ENCODE measurements at regions not wholly inside any gene's neighbourhood (a gene's known extent, or its start where the extent isn't known, plus 50 kb on each side); places are given as distances from the start of the nearest gene placed in this dataset.

- no peak for DNase-seq
- Mint-ChIP-seq H3K36me3 (ENCODE audit: low read depth) (peaks cover 10% of the 10 kb centered on the region), H3K27ac (no peak overlapping the region), H3K9me3 (peaks cover 33% of the 10 kb centered on the region), H3K4me3 (no peak overlapping the region), H3K27me3 (no peaks in the 10 kb centered on the region), H3K4me1 (ENCODE audit: low read depth) (no peaks in the 10 kb centered on the region)
Measured at GRCh38 chr4:13233755-13234154, 250.4 kb downstream of the RAB28 start.

- Mint-ChIP-seq H3K4me1 (ENCODE audit: low read depth) (no peaks in the 10 kb centered on the region), H3K4me3 (no peak overlapping the region), H3K9me3 (peaks cover 5% of the 10 kb centered on the region), H3K27ac (no peak overlapping the region), H3K36me3 (ENCODE audit: low read depth) (no peaks in the 10 kb centered on the region), H3K27me3 (no peaks in the 10 kb centered on the region)
- DNase-seq: no peak
Measured at GRCh38 chr4:13219971-13220370, 264.2 kb downstream of the RAB28 start.

GRCh38 chr4:13218326-13218958, 265.7 kb downstream of the RAB28 start:
- Mint-ChIP-seq H3K4me1 (ENCODE audit: low read depth) (no peaks in the 10 kb centered on the region), H3K9me3 (peaks cover 5% of the 10 kb centered on the region), H3K27me3 (no peaks in the 10 kb centered on the region), H3K36me3 (ENCODE audit: low read depth) (no peaks in the 10 kb centered on the region), H3K27ac (no peak overlapping the region), H3K4me3 (no peak overlapping the region)
- no peak for DNase-seq

- no peaks in the 10 kb centered on the region for H3K27me3 Mint-ChIP-seq
- H3K4me3 Mint-ChIP-seq: no peak overlapping the region
- H3K36me3 Mint-ChIP-seq (ENCODE audit: low read depth): no peaks in the 10 kb centered on the region
- H3K9me3 Mint-ChIP-seq: peaks cover 5% of the 10 kb centered on the region
- no peaks in the 10 kb centered on the region for H3K4me1 Mint-ChIP-seq (ENCODE audit: low read depth)
- DNase-seq: no peak
- H3K27ac Mint-ChIP-seq: no peak overlapping the region
Measured at GRCh38 chr4:13215560-13215959, 268.6 kb downstream of the RAB28 start.

GRCh38 chr4:13212936-13213335, 271.2 kb downstream of the RAB28 start:
- Mint-ChIP-seq H3K4me3 (no peak overlapping the region), H3K27me3 (no peaks in the 10 kb centered on the region), H3K36me3 (ENCODE audit: low read depth) (no peaks in the 10 kb centered on the region), H3K9me3 (peaks cover 5% of the 10 kb centered on the region), H3K4me1 (ENCODE audit: low read depth) (no peaks in the 10 kb centered on the region), H3K27ac (no peak overlapping the region)
- no peak for DNase-seq

DNA sequence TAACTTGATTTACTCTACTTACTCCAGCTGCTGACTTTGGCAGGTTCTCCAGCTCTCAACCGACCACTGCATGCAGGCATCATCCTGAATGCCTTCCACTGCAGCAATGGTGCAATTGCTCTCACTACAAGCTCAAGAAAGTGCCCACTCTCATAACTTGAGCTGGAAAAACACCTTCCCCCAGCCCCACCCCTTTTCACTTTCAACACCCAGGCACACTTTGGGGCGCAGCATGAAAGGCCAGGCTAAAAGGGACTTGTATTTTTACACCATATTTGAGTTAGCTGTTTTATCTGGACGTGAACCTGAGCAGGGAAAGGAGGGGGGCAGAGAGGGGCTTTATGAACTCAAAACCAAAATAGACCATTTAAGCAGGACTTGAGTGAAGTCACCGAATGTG, 274.5 kb downstream of the RAB28 start:
- Mint-ChIP-seq H3K9me3 (no peaks in the 10 kb centered on the region), H3K27me3 (no peaks in the 10 kb centered on the region), H3K36me3 (ENCODE audit: low read depth) (no peaks in the 10 kb centered on the region), H3K4me3 (no peak overlapping the region), H3K4me1 (ENCODE audit: low read depth) (no peaks in the 10 kb centered on the region), H3K27ac (no peak overlapping the region)
- DNase-seq: no peak

GRCh38 chr4:13208558-13209193, 275.5 kb downstream of the RAB28 start:
- no peak overlapping the region for H3K4me3 Mint-ChIP-seq
- DNase-seq: no peak
- H3K4me1 Mint-ChIP-seq (ENCODE audit: low read depth): no peaks in the 10 kb centered on the region
- H3K9me3 Mint-ChIP-seq: no peaks in the 10 kb centered on the region
- no peaks in the 10 kb centered on the region for H3K27me3 Mint-ChIP-seq
- no peaks in the 10 kb centered on the region for H3K36me3 Mint-ChIP-seq (ENCODE audit: low read depth)
- H3K27ac Mint-ChIP-seq: no peak overlapping the region

- DNase-seq: no peak
- H3K4me3 Mint-ChIP-seq: no peak overlapping the region
Measured at GRCh38 chr4:13207226-13207625, 276.9 kb downstream of the RAB28 start.

DNA sequence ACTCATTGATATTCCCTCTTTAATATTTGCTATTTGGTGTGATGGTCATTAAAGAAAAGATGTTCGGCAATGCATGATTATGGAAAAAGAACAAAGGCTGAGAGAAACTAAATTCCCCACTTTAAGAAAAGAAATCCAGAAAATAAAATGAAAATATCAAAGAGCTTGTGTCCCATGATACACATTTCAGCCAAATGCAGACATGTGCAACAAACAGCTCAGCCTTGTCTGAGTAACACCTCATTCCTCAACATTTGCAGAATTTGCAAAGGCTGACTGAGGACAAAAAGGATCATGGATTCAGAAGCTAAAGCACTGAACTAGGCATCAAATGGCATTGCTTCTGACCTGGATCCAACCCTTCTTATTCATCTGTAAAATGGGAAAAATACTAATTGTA, 281.0 kb downstream of the RAB28 start:
- DNase-seq: no peak
- H3K27ac Mint-ChIP-seq: no peak overlapping the region
- H3K27me3 Mint-ChIP-seq: no peaks in the 10 kb centered on the region
- no peaks in the 10 kb centered on the region for H3K9me3 Mint-ChIP-seq
- H3K4me1 Mint-ChIP-seq (ENCODE audit: low read depth): no peaks in the 10 kb centered on the region
- H3K4me3 Mint-ChIP-seq: no peak overlapping the region
- H3K36me3 Mint-ChIP-seq (ENCODE audit: low read depth): no peaks in the 10 kb centered on the region

More at GRCh38 chr4:13207226-13207625, 276.9 kb downstream of the RAB28 start:
- H3K9me3 Mint-ChIP-seq: no peaks in the 10 kb centered on the region
- H3K27ac Mint-ChIP-seq: no peak overlapping the region
- H3K27me3 Mint-ChIP-seq: no peaks in the 10 kb centered on the region
- H3K4me1 Mint-ChIP-seq (ENCODE audit: low read depth): no peaks in the 10 kb centered on the region
- no peaks in the 10 kb centered on the region for H3K36me3 Mint-ChIP-seq (ENCODE audit: low read depth)

- H3K36me3 Mint-ChIP-seq (ENCODE audit: low read depth): no peaks in the 10 kb centered on the region
- H3K4me1 Mint-ChIP-seq (ENCODE audit: low read depth): no peaks in the 10 kb centered on the region
- no peaks in the 10 kb centered on the region for H3K27me3 Mint-ChIP-seq
- no peak overlapping the region for H3K27ac Mint-ChIP-seq
- no peak overlapping the region for H3K4me3 Mint-ChIP-seq
- H3K9me3 Mint-ChIP-seq: no peaks in the 10 kb centered on the region
- DNase-seq: no peak
Measured at GRCh38 chr4:13202701-13203100, 281.4 kb downstream of the RAB28 start.

DNA sequence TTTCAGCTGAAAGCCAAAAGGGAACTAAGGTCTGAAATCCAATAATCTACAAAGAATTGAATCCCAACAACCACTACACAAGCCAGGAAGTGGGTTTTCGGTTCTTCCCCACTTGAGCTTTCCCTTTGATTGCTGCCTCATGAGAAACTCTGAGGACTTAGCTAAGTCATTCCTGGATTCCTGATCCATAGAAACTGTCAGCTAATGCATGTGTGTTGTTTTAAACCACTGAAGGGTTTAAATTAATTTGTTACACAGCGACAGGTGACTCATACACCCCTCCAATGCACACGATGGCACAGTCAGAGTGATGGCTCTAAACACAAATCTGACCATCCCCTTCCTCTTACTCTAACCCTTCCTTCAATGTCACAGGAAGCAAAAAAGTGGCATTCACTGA, 282.9 kb downstream of the RAB28 start:
- no peaks in the 10 kb centered on the region for H3K27me3 Mint-ChIP-seq
- DNase-seq: no peak
- no peaks in the 10 kb centered on the region for H3K9me3 Mint-ChIP-seq
- H3K4me3 Mint-ChIP-seq: no peak overlapping the region
- H3K4me1 Mint-ChIP-seq (ENCODE audit: low read depth): no peaks in the 10 kb centered on the region
- H3K36me3 Mint-ChIP-seq (ENCODE audit: low read depth): no peaks in the 10 kb centered on the region
- no peak overlapping the region for H3K27ac Mint-ChIP-seq

- no peak for DNase-seq
- no peaks in the 10 kb centered on the region for H3K4me1 Mint-ChIP-seq (ENCODE audit: low read depth)
- no peak overlapping the region for H3K4me3 Mint-ChIP-seq
- H3K27me3 Mint-ChIP-seq: no peaks in the 10 kb centered on the region
- H3K36me3 Mint-ChIP-seq (ENCODE audit: low read depth): no peaks in the 10 kb centered on the region
- H3K27ac Mint-ChIP-seq: no peak overlapping the region
- H3K9me3 Mint-ChIP-seq: no peaks in the 10 kb centered on the region
Measured at GRCh38 chr4:13196721-13197120, 287.4 kb downstream of the RAB28 start.

DNA sequence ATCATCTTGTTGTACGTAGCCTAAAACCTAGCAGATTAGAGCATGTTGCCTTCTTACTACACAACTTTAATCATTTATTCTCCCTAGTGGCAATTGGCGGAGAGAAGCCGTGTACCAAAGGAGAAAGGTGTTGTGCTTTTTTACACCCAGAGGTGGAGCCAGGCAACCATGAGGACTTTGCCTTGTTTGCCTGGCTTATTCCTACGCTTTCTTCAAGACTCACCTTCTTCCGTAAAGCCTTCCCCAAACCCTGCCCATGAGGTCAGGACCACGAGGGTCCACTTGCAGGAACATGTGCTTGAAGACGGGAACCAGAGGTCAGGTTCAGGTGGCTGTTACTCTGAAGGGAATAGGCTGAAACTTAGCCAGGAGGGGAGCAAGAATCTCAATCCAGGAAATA, 290.5 kb downstream of the RAB28 start:
- no peaks in the 10 kb centered on the region for H3K9me3 Mint-ChIP-seq
- no peak for DNase-seq
- H3K36me3 Mint-ChIP-seq (ENCODE audit: low read depth): no peaks in the 10 kb centered on the region
- H3K4me1 Mint-ChIP-seq (ENCODE audit: low read depth): no peaks in the 10 kb centered on the region
- H3K4me3 Mint-ChIP-seq: no peak overlapping the region
- H3K27ac Mint-ChIP-seq: no peak overlapping the region
- no peaks in the 10 kb centered on the region for H3K27me3 Mint-ChIP-seq

- Mint-ChIP-seq H3K36me3 (ENCODE audit: low read depth) (no peaks in the 10 kb centered on the region), H3K9me3 (peaks cover 4% of the 10 kb centered on the region), H3K4me1 (ENCODE audit: low read depth) (no peaks in the 10 kb centered on the region), H3K27ac (no peak overlapping the region), H3K4me3 (no peak overlapping the region), H3K27me3 (no peaks in the 10 kb centered on the region)
- DNase-seq: no peak
Measured at GRCh38 chr4:13190093-13190721, 293.9 kb downstream of the RAB28 start.

DNA sequence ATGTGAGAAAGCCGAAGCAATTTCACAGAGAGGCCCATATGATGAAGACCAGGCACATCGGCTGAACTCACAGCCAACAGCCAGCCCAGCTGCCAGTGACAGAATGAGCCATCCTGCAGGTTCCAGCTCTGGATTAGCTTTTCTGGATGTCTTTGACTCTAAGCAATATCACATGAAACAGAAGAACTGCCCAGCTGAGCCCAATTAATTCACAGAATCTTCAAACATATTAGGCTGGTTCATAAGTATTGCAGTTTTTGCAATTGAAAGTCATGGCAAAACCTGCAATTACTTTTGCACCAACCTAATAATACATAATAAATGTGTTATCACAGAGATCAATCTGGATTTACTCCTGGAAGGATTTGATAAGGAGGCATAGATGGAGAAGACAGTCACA, 299.9 kb downstream of the RAB28 start:
- H3K36me3 Mint-ChIP-seq (ENCODE audit: low read depth): no peaks in the 10 kb centered on the region
- H3K27ac Mint-ChIP-seq: no peak overlapping the region
- no peaks in the 10 kb centered on the region for H3K4me1 Mint-ChIP-seq (ENCODE audit: low read depth)
- H3K27me3 Mint-ChIP-seq: no peaks in the 10 kb centered on the region
- H3K9me3 Mint-ChIP-seq: peaks cover 4% of the 10 kb centered on the region
- H3K4me3 Mint-ChIP-seq: no peak overlapping the region
- DNase-seq: no peak
